ENCODE measurements at regions not wholly inside any gene's neighbourhood (a gene's known extent, or its start where the extent isn't known, plus 50 kb on each side); places are given as distances from the start of the nearest gene placed in this dataset.

GRCh38 chr20:54837226-54837625 is 361.8 kb downstream of the DOK5 start:
- TF ChIP-seq CTCF (IDR thresholded peaks at IDR 0.05) (no peak), POLR2A (IDR thresholded peaks at IDR 0.05) (no peak)
